GM13976 (cell line): ENCODE measurements at regions not wholly inside any gene's neighbourhood (a gene's known extent, or its start where the extent isn't known, plus 50 kb on each side); places are given as distances from the start of the nearest gene placed in this dataset.

Source experiments
- DNase-seq: peaks from one replicate; pipeline ENCODE4 v3.0.0; 2012; ENCODE audit warnings: low spot score
- CTCF ChIP-seq: IDR thresholded peaks from 2 replicates; pipeline ENCODE4 v1.5.1; 2012; ENCODE audit warnings: borderline replicate concordance, mild to moderate bottlenecking; ENCODE audit not compliant: insufficient read depth; ENCODE audit errors: extremely low read depth, missing control alignments, control extremely low read depth
- in situ Hi-C: fragments of 300-500 bp; cut with MboI; formaldehyde crosslinking; loops from one replicate; pipeline ENCODE4 v1.12.0; 2022; ENCODE audit warnings: low sequenced_read_pairs, mixed read lengths, inconsistent platforms; ENCODE audit not compliant: unreplicated experiment

GRCh38 chr9:13427587-13427986 lies 148.1 kb upstream of the MPDZ start:
- TF ChIP-seq CTCF, result peak; percentile 44
- in situ Hi-C loops, result loop anchor here (10.0 to 25.0 kb wide), 2 partner anchors 927 to 1010 kb away; no protein-coding TSS in a partner anchor
- DNase-seq, result peak; percentile 44

GRCh38 chr9:13426606-13427005 lies 147.1 kb upstream of the MPDZ start:
- no peak for TF ChIP-seq CTCF
- in situ Hi-C loops, result loop anchor here (10.0 to 25.0 kb wide), 2 partner anchors 928 to 1011 kb away; no protein-coding TSS in a partner anchor

GRCh38 chr9:13424872-13425271 lies 145.4 kb upstream of the MPDZ start:
- no peak for TF ChIP-seq CTCF
- in situ Hi-C loops, result loop anchor here (10.0 to 25.0 kb wide), 2 partner anchors 930 to 1012 kb away; no protein-coding TSS in a partner anchor
- DNase-seq, result no peak

More at GRCh38 chr9:13426606-13427005, 147.1 kb upstream of the MPDZ start:
- DNase-seq, result no peak

GRCh38 chr9:13424204-13424603 lies 144.7 kb upstream of the MPDZ start:
- in situ Hi-C loops, result loop anchor here (10.0 kb wide), 1 partner anchor 931 kb away; no protein-coding TSS in a partner anchor
- TF ChIP-seq CTCF, result no peak
- no peak for DNase-seq

- in situ Hi-C loops, result no loop called here
- no peak for TF ChIP-seq CTCF
- DNase-seq, result no peak
Observed at GRCh38 chr9:13414349-13414748, 134.9 kb upstream of the MPDZ start.

GRCh38 chr9:13412331-13412730 lies 132.8 kb upstream of the MPDZ start:
- DNase-seq, result no peak
- in situ Hi-C loops, result no loop called here
- no peak for TF ChIP-seq CTCF

GRCh38 chr9:13411791-13412190 lies 132.3 kb upstream of the MPDZ start:
- TF ChIP-seq CTCF, result no peak
- no peak for DNase-seq
- in situ Hi-C loops, result no loop called here
